Aorta (tissue), 5 donors: ENCODE measurements at regions not wholly inside any gene's neighbourhood (a gene's known extent, or its start where the extent isn't known, plus 50 kb on each side); places are given as distances from the start of the nearest gene placed in this dataset.

Experiments used
- ATAC-seq: fragments of 200-7000 bp; cut with Tn5 transposase; one replicate; pipeline ENCODE4 v1.9.1; 2022; ENCODE audit warnings: moderate library complexity; ENCODE audit not compliant: low FRiP score
- DNase-seq, 2 donors: peaks; one replicate each; pipeline ENCODE4 v3.0.0-alpha.2; 2020
- H3K27ac ChIP-seq, 2 donors: one replicate each; pipeline ENCODE4 v1.5.1; 2013; ENCODE audit warnings: low read length in 2 of 2, mild to moderate bottlenecking in 2 of 2, moderate library complexity in 2 of 2, control low read depth in 1 of 2, inconsistent platforms in 1 of 2, low read depth in 1 of 2
- H3K27me3 ChIP-seq, 2 donors: one replicate each; pipeline ENCODE4 v1.6.1; 2013; ENCODE audit warnings: control low read depth in 1 of 2, low read length in 1 of 2, mild to moderate bottlenecking in 1 of 2, moderate library complexity in 1 of 2; ENCODE audit not compliant: insufficient read depth in 2 of 2, control insufficient read depth in 1 of 2
- H3K36me3 ChIP-seq, 2 donors: one replicate each; pipeline ENCODE4 v1.6.1; 2013; ENCODE audit warnings: control low read depth in 1 of 2, low read length in 1 of 2, mild to moderate bottlenecking in 1 of 2; ENCODE audit not compliant: insufficient read depth in 2 of 2, control insufficient read depth in 1 of 2
- H3K4me1 ChIP-seq, 2 donors: one replicate each; pipeline ENCODE4 v1.6.1; 2013; ENCODE audit warnings: low read length in 2 of 2, control low read depth in 1 of 2, mild to moderate bottlenecking in 1 of 2, moderate library complexity in 1 of 2; ENCODE audit not compliant: insufficient read depth in 2 of 2, control insufficient read depth in 1 of 2
- H3K4me3 ChIP-seq, 2 donors: one replicate each; pipeline ENCODE4 v1.5.1; 2013; ENCODE audit warnings: low read length in 2 of 2, control low read depth in 1 of 2, mild to moderate bottlenecking in 1 of 2
- H3K9me3 ChIP-seq: one replicate; pipeline ENCODE4 v1.6.1; 2013; ENCODE audit warnings: mild to moderate bottlenecking, low read length; ENCODE audit not compliant: control insufficient read depth
- WGBS, 2 donors: extraction: QIAGEN DNeasy Blood & Tissue Kit; methylation state at CpG; one replicate each; pipeline ENCODE4 v1.1.7; 2013; 5-methylcytosine and 5-hydroxymethylcytosine counted together
- intact Hi-C, 2 donors: fragments of 100-400 bp; cut with DNase I; formaldehyde crosslinking; loops; one replicate each; pipeline versions ENCODE4 v1.14.2 to v1.15.0; 2022
- donor health status: healthy with polysubstance abuse.
- donor health status: Bipolar disorder and iron deficiency.
- donor health status: DM: no; HTN: no; CAD: no.
- donor health status: DM: no; HTN: no; CAD: no.
- donor health status: DM: yes; HTN: yes; CAD: no.

DNA sequence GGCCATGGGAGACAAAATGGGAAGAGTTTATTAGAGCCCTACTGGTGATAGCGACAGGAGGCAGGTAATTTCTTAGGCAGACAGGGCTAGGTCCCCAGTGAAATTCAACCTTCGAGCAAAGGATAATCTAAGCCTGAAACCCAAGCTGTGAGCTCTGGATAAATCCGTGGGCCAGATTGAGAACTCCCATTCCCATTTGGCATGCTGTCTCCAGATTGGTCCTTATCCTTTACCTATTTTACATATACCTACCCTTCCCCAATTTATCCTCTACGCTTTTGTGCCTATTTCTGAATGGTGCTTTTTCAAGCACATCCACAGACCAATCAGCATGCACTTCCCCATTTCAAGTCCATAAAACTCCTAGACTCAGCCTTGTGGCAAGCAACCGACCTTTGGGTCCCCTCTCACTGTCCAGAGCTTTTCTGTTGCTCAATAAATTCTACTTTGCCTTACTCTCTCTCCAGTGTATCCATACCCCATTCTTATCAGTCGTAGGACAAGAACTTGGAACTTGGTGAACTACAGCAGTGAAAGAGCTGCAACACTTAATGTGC, 268.0 kb downstream of the MYCN start:
- intact Hi-C loops, result no loop called here
- no peak overlapping the region for H3K4me3 ChIP-seq
- DNase-seq, result no peak
- 75 to 80% methylated on average over 6 of the region's 6 CpGs for WGBS, 2 donors
- H3K36me3 ChIP-seq, result no peaks in the 10 kb centered on the region
- H3K27me3 ChIP-seq, result no peaks in the 10 kb centered on the region
- no peaks in the 10 kb centered on the region for H3K9me3 ChIP-seq
- H3K4me1 ChIP-seq, result no peaks in the 10 kb centered on the region
- H3K27ac ChIP-seq, result no peak overlapping the region
- no peak for ATAC-seq

DNA sequence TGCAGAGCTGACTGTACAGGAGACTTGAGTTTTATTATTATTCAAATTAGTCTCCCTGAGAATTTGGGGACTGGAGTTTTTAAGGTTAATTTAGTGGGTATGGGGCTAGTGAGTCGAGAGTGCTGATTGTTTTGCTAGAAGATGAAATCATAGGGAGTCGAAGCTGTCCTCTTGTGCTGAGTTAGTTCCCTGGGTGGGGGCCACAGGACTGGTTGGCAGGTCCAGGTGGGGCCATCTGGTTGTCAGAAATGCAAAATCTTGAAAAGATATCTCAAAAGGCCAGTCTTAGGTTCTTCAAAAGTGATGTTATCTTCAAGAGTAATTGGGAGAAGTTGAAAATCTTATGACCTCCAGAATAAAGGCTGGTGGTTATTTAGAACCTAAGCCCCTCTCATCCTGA, 267.3 kb downstream of the MYCN start:
- Histone ChIP-seq H3K27me3 (no peaks in the 10 kb centered on the region), H3K36me3 (no peaks in the 10 kb centered on the region), H3K9me3 (no peaks in the 10 kb centered on the region), H3K4me1 (no peaks in the 10 kb centered on the region), H3K4me3 (no peak overlapping the region), H3K27ac (no peak overlapping the region)
- no peak for DNase-seq
- no peak for ATAC-seq
- intact Hi-C loops, result no loop called here
- WGBS, 2 donors, result 59% methylated on average over 2 of the region's 2 CpGs

DNA sequence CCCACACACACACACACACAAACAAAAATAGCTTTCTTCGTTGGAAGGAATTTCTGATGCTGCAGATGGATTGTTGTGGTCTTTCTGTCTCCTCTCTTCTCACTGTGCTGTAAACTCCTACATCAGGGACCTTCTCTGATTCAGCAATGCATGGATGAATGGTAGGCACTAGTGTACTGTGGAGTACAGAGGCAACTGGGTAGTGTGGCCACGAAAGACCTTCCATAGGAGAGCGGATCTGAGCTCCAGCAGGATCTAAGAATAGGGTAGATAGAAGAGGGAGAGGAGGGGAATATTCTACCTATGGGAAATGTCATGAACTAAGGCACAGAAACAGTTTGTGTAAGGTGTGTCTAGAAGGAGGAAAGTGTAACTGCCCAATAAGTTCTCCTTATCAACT, 266.8 kb downstream of the MYCN start:
- Histone ChIP-seq H3K9me3 (no peaks in the 10 kb centered on the region), H3K27me3 (no peaks in the 10 kb centered on the region), H3K36me3 (no peaks in the 10 kb centered on the region), H3K4me3 (no peak overlapping the region), H3K4me1 (no peaks in the 10 kb centered on the region), H3K27ac (no peak overlapping the region)
- WGBS, 2 donors, result 74 to 77% methylated on average over 3 of the region's 3 CpGs
- ATAC-seq, result no peak
- intact Hi-C loops, result no loop called here
- no peak for DNase-seq

DNA sequence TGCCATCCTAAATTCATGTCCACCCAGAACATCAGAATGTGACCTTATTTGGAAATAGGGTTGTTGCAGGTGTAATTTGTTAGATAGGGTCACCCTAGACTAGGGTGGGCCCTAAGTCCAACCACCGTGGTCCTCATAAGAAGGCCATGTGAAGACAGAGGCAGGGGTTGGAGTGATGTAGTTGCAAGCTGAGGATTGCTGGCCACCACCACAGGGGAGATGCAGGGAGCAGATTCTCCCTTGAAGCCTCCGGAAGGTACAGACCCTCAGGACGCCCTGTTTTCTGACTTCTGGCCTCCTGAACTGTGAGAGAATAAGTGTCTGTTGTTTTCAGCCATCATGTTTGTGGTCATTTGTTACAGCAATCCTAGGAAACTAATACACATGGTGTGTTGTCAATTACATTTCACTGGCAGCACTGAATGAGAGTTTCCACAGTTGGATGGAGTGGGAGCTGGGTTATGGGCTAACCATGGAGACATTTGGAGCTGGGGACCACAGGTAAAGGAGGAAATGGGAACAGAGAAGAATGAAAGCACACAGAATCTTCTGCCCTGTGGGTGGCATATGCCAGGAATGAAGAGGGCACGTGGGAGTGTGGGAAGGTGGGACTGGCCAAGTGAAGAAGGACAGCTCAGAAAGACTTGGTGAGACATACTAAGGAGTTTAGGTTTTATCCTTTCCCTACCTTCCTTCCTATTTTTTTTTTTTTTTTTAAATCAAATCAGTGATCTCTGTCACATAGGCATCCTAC, 266.0 kb downstream of the MYCN start:
- 67 to 71% methylated on average over 4 of the region's 4 CpGs for WGBS, 2 donors
- no peaks in the 10 kb centered on the region for H3K36me3 ChIP-seq
- H3K9me3 ChIP-seq, result no peaks in the 10 kb centered on the region
- H3K4me3 ChIP-seq, result no peak overlapping the region
- H3K27me3 ChIP-seq, result no peaks in the 10 kb centered on the region
- H3K27ac ChIP-seq, result no peak overlapping the region
- DNase-seq (no peak), ATAC-seq (no peak)
- no peaks in the 10 kb centered on the region for H3K4me1 ChIP-seq
- intact Hi-C loops, result no loop called here

DNA sequence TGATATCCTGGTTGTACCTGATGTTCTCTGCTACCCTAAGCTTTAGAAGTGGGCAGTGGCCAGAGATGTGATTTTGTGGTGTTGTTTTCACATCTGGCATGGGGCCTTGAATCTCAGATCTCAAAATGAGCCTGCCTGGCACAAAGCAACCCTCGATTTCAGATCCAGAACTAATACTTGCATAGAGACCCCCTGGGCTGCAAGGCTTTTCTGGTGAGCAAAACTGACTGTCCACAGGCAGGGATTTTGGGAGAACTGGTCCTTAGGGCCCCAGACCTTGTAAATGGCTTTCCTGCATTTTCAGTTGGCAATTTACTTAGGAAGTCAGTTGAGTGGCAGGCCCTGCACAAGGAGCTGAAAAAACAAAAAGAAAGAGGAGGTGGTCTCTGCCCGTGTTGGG, 265.3 kb downstream of the MYCN start:
- Histone ChIP-seq H3K4me1 (no peaks in the 10 kb centered on the region), H3K27me3 (no peaks in the 10 kb centered on the region), H3K27ac (no peak overlapping the region), H3K4me3 (no peak overlapping the region), H3K36me3 (no peaks in the 10 kb centered on the region), H3K9me3 (no peaks in the 10 kb centered on the region)
- DNase-seq (no peak), ATAC-seq (no peak)
- whole genome bisulfite sequencing, 2 donors, result 63 to 67% methylated on average over 2 of the region's 2 CpGs
- intact Hi-C loops, result no loop called here

DNA sequence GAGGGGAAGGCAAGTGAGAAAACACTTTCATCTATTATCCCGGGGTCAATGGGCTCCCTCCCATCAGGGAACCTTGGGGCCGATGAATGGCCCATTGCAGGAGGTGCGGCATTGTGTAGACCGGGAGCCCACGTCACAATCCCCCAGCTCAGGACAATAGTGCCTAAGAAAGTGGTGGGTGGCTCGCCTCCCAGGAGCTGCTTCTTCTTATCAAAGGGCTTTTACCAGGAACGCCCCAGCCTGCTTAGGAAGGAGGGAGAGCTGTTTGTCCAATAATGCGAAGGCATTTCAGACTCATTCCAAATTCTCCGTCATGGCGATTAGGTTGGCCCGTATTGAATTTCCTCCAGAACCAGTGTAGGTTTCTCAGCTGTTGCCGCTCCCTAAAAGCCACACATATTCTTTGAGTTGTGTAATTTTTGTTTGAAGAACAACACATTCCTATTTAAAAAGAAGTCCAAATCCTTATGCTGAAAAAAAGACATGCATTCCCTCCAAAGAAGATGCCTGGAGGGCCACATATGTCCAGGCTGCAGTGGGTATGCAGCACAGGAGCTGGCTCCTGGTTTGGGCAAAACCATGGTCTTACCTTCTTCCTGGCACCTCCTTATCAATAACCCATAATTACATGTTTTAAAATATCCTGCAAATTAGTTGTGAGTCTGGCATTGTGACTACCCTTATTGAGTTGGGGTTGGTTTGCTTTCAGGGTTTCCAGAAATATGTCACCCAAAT, 264.7 kb downstream of the MYCN start:
- no peaks in the 10 kb centered on the region for H3K9me3 ChIP-seq
- H3K27me3 ChIP-seq, result no peaks in the 10 kb centered on the region
- 41 to 46% methylated on average over 12 of the region's 12 CpGs for WGBS, 2 donors
- ATAC-seq (no peak), DNase-seq (no peak)
- intact Hi-C loops, result no loop called here
- no peaks in the 10 kb centered on the region for H3K4me1 ChIP-seq
- no peak overlapping the region for H3K27ac ChIP-seq
- no peaks in the 10 kb centered on the region for H3K36me3 ChIP-seq
- H3K4me3 ChIP-seq, result no peak overlapping the region

DNA sequence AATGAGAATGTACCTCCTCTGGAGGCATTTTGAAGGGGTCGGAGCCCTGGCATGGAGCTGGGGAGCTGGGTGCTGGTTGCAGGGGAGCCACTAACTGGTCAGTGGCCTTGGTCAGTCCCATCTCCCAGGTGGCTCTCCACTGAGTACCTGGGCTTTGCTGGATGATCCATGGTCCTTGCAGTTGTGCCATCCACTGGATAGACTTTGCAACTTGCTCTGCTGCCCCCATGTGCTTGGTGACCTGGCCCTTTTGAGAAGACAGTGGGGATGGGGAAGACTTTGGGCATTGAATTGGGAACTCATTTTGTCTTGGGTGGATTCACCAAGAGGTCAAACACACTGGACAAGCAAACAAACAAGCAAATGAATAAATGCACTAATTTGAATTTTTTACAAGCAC, 263.9 kb downstream of the MYCN start:
- H3K9me3 ChIP-seq, result no peaks in the 10 kb centered on the region
- no peak for DNase-seq
- no peak overlapping the region for H3K27ac ChIP-seq
- H3K4me1 ChIP-seq, result no peaks in the 10 kb centered on the region
- intact Hi-C loops, result no loop called here
- no peak overlapping the region for H3K4me3 ChIP-seq
- no peaks in the 10 kb centered on the region for H3K36me3 ChIP-seq
- H3K27me3 ChIP-seq, result no peaks in the 10 kb centered on the region
- no peak for ATAC-seq
- 89 to 100% methylated on average over 1 of the region's 1 CpG for WGBS, 2 donors

DNA sequence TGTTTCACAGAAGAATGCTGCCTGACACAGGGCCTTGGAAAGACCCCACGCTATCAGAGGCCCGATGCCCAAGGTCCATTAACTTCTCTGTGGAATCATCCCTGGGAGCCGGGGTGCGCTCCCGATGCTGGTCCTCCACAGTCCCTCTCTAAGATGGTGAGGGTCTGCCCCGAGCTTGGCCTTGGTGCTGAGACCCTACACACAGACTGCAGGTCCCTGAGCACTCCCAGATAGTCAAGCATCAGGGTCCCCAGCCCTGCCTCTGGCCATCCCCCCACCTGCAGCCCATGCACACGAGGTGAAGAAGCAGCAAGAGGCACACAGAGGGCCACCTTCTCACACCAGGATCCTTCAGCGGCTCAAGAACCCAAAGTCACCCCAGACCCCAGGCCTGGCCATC, 263.3 kb downstream of the MYCN start:
- no peaks in the 10 kb centered on the region for H3K36me3 ChIP-seq
- no peak overlapping the region for H3K4me3 ChIP-seq
- ATAC-seq, result no peak
- 86 to 88% methylated on average over 8 of the region's 8 CpGs for WGBS, 2 donors
- H3K9me3 ChIP-seq, result no peaks in the 10 kb centered on the region
- DNase-seq, result no peak
- no peaks in the 10 kb centered on the region for H3K4me1 ChIP-seq
- no peaks in the 10 kb centered on the region for H3K27me3 ChIP-seq
- intact Hi-C loops, result no loop called here
- H3K27ac ChIP-seq, result no peak overlapping the region

DNA sequence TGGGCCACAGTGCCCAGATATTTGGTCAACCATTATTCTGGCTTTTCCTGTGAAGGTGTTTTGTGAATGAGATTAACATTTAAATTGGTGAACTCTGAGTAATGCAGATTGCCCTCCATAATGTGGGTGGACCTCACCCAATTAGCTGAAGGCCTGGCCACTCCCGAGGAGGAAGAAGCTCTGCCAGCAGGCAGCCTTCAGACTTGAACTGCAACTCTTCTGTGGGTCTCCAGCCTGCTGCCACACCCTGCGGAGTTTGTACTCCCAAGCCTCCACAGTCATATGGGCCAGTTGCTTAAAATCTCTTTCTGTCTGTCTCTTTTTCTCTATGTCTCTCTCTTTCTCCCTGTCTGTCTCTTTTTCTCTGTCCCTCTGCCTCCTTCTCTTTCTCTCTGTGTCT, 262.7 kb downstream of the MYCN start:
- no peaks in the 10 kb centered on the region for H3K9me3 ChIP-seq
- no peaks in the 10 kb centered on the region for H3K4me1 ChIP-seq
- H3K4me3 ChIP-seq, result no peak overlapping the region
- intact Hi-C loops, result no loop called here
- H3K27ac ChIP-seq, result no peak overlapping the region
- ATAC-seq, result no peak
- no peaks in the 10 kb centered on the region for H3K36me3 ChIP-seq
- no peak for DNase-seq
- H3K27me3 ChIP-seq, result no peaks in the 10 kb centered on the region
- WGBS, 2 donors, result 71 to 77% methylated on average over 2 of the region's 2 CpGs
